ENCODE measurements at regions not wholly inside any gene's neighbourhood (a gene's known extent, or its start where the extent isn't known, plus 50 kb on each side); places are given as distances from the start of the nearest gene placed in this dataset.

- DNase-seq (ENCODE audit: low read depth in 2 of 2), result no peak
Measured at GRCh38 chr3:64998317-64998716, 310.5 kb upstream of the ADAMTS9 start.

GRCh38 chr3:64995857-64996551 lies 308.2 kb upstream of the ADAMTS9 start:
- TF ChIP-seq CTCF (IDR thresholded peaks at IDR 0.05; ENCODE audit: low read depth, low read length), result no peak
- DNase-seq (ENCODE audit: low read depth in 2 of 2), result peak in 1 of 2 donors; percentile 81
- no peak overlapping the region for H3K4me3 ChIP-seq (replicated peaks in 1 of 2; ENCODE audit: low read depth in 2 of 2, low read length in 2 of 2)

More at GRCh38 chr3:64998317-64998716, 310.5 kb upstream of the ADAMTS9 start:
- H3K4me3 ChIP-seq (replicated peaks in 1 of 2; ENCODE audit: low read depth in 2 of 2, low read length in 2 of 2), result no peak overlapping the region
- TF ChIP-seq CTCF (IDR thresholded peaks at IDR 0.05; ENCODE audit: low read depth, low read length), result no peak

GRCh38 chr3:64993781-64994180 lies 306.0 kb upstream of the ADAMTS9 start:
- no peak overlapping the region for H3K4me3 ChIP-seq (replicated peaks in 1 of 2; ENCODE audit: low read depth in 2 of 2, low read length in 2 of 2)
- DNase-seq (ENCODE audit: low read depth in 2 of 2), result no peak

GRCh38 chr3:64992530-64993285 lies 304.9 kb upstream of the ADAMTS9 start:
- H3K4me3 ChIP-seq (replicated peaks in 1 of 2; ENCODE audit: low read depth in 2 of 2, low read length in 2 of 2), result no peak overlapping the region
- DNase-seq (ENCODE audit: low read depth in 2 of 2), result no peak
- TF ChIP-seq CTCF (IDR thresholded peaks at IDR 0.05; ENCODE audit: low read depth, low read length), result no peak

More at GRCh38 chr3:64993781-64994180, 306.0 kb upstream of the ADAMTS9 start:
- no peak for TF ChIP-seq CTCF (IDR thresholded peaks at IDR 0.05; ENCODE audit: low read depth, low read length)

GRCh38 chr3:64988188-64988587 lies 300.4 kb upstream of the ADAMTS9 start:
- H3K4me3 ChIP-seq (replicated peaks in 1 of 2; ENCODE audit: low read depth in 2 of 2, low read length in 2 of 2), result no peak overlapping the region
- TF ChIP-seq CTCF (IDR thresholded peaks at IDR 0.05; ENCODE audit: low read depth, low read length), result no peak
- peak in 1 of 2 donors; percentile 42 for DNase-seq (ENCODE audit: low read depth in 2 of 2)

GRCh38 chr3:64987726-64988125 lies 299.9 kb upstream of the ADAMTS9 start:
- DNase-seq (ENCODE audit: low read depth in 2 of 2), result no peak
- TF ChIP-seq CTCF (IDR thresholded peaks at IDR 0.05; ENCODE audit: low read depth, low read length), result no peak
- H3K4me3 ChIP-seq (replicated peaks in 1 of 2; ENCODE audit: low read depth in 2 of 2, low read length in 2 of 2), result no peak overlapping the region
